ENCODE measurements at regions not wholly inside any gene's neighbourhood (a gene's known extent, or its start where the extent isn't known, plus 50 kb on each side); places are given as distances from the start of the nearest gene placed in this dataset.
"Not testable (repeated sequence)": the region's sequence is repeated elsewhere in the genome, so short reads cannot be mapped to it uniquely, and the experiment has no call there.

- Mint-ChIP-seq H3K36me3 (ENCODE audit: insufficient read depth, unreplicated experiment) (peaks cover 80% of the 10 kb centered on the region), H3K27ac (ENCODE audit: low read depth, unreplicated experiment) (no peak overlapping the region), H3K4me3 (ENCODE audit: unreplicated experiment) (no peak overlapping the region), H3K27me3 (ENCODE audit: insufficient read depth, unreplicated experiment) (no peaks in the 10 kb centered on the region), H3K9me3 (ENCODE audit: unreplicated experiment) (no peaks in the 10 kb centered on the region), H3K4me1 (ENCODE audit: insufficient read depth, unreplicated experiment) (no peaks in the 10 kb centered on the region)
- no TSS peak for BruUV-seq (replicated peaks)
- TF ChIP-seq CTCF (IDR thresholded peaks at IDR 0.05; ENCODE audit: unreplicated experiment): no peak
- ChIA-PET POLR2A (interaction anchor here (0.6 kb wide), 1 partner anchor 27 kb away, joined by 3 read pairs; no protein-coding TSS in a partner anchor), CTCF (interaction anchor here (0.6 to 1.7 kb wide), 3 partner anchors 14 to 16 kb away, joined by 3 to 8 read pairs (median 8); no protein-coding TSS in a partner anchor)
- no peak for DNase-seq (ENCODE audit: unreplicated experiment)
- intact Hi-C loops (cut with micrococcal nuclease): no loop called here
Observed at GRCh38 chr7:66571568-66571967, 57.1 kb upstream of the KCTD7 start.

GRCh38 chr7:66573782-66574495, 54.7 kb upstream of the KCTD7 start:
- intact Hi-C loops (cut with micrococcal nuclease); H3K4me1 Mint-ChIP-seq (ENCODE audit: insufficient read depth, unreplicated experiment); H3K27ac Mint-ChIP-seq (ENCODE audit: low read depth, unreplicated experiment); H3K4me3 Mint-ChIP-seq (ENCODE audit: unreplicated experiment); BruUV-seq (replicated peaks); H3K9me3 Mint-ChIP-seq (ENCODE audit: unreplicated experiment); DNase-seq (ENCODE audit: unreplicated experiment); H3K27me3 Mint-ChIP-seq (ENCODE audit: insufficient read depth, unreplicated experiment): not testable (repeated sequence)
- CTCF ChIA-PET: interaction anchor here (0.6 to 1.8 kb wide), 3 partner anchors 16 to 656 kb away, joined by 3 to 7 read pairs (median 3); no protein-coding TSS in a partner anchor
- POLR2A ChIA-PET: interaction anchor here (0.9 to 1.8 kb wide), 2 partner anchors 11 to 17 kb away, joined by 3 to 8 read pairs; no protein-coding TSS in a partner anchor
- H3K36me3 Mint-ChIP-seq (ENCODE audit: insufficient read depth, unreplicated experiment): peaks cover 66% of the 10 kb centered on the region

GRCh38 chr7:66574768-66575167, 53.9 kb upstream of the KCTD7 start:
- ChIA-PET POLR2A (interaction anchor here (0.9 kb wide), 1 partner anchor 16 kb away, joined by 3 read pairs; no protein-coding TSS in a partner anchor), CTCF (interaction anchor here (1.3 to 1.8 kb wide), 2 partner anchors 17 to 91 kb away, joined by 3 to 7 read pairs; no protein-coding TSS in a partner anchor)
- H3K27me3 Mint-ChIP-seq (ENCODE audit: insufficient read depth, unreplicated experiment); intact Hi-C loops (cut with micrococcal nuclease); H3K27ac Mint-ChIP-seq (ENCODE audit: low read depth, unreplicated experiment); BruUV-seq (replicated peaks); H3K4me3 Mint-ChIP-seq (ENCODE audit: unreplicated experiment); H3K4me1 Mint-ChIP-seq (ENCODE audit: insufficient read depth, unreplicated experiment); DNase-seq (ENCODE audit: unreplicated experiment); H3K9me3 Mint-ChIP-seq (ENCODE audit: unreplicated experiment): not testable (repeated sequence)
- H3K36me3 Mint-ChIP-seq (ENCODE audit: insufficient read depth, unreplicated experiment): peaks cover 73% of the 10 kb centered on the region

GRCh38 chr7:66575398-66575797, 53.3 kb upstream of the KCTD7 start:
- Mint-ChIP-seq H3K4me1 (ENCODE audit: insufficient read depth, unreplicated experiment) (peaks cover 4% of the 10 kb centered on the region), H3K4me3 (ENCODE audit: unreplicated experiment) (no peak overlapping the region), H3K36me3 (ENCODE audit: insufficient read depth, unreplicated experiment) (peaks cover 74% of the 10 kb centered on the region), H3K27ac (ENCODE audit: low read depth, unreplicated experiment) (no peak overlapping the region), H3K9me3 (ENCODE audit: unreplicated experiment) (no peaks in the 10 kb centered on the region), H3K27me3 (ENCODE audit: insufficient read depth, unreplicated experiment) (no peaks in the 10 kb centered on the region)
- no TSS peak for BruUV-seq (replicated peaks)
- ChIA-PET POLR2A (no interaction called here), CTCF (interaction anchor here (1.3 to 1.8 kb wide), 2 partner anchors 18 to 90 kb away, joined by 3 to 7 read pairs; no protein-coding TSS in a partner anchor)
- intact Hi-C loops (cut with micrococcal nuclease): no loop called here
- no peak for DNase-seq (ENCODE audit: unreplicated experiment)
- no peak for TF ChIP-seq CTCF (IDR thresholded peaks at IDR 0.05; ENCODE audit: unreplicated experiment)

- Mint-ChIP-seq H3K9me3 (ENCODE audit: unreplicated experiment) (no peaks in the 10 kb centered on the region), H3K36me3 (ENCODE audit: insufficient read depth, unreplicated experiment) (peaks cover 73% of the 10 kb centered on the region), H3K27ac (ENCODE audit: low read depth, unreplicated experiment) (no peak overlapping the region), H3K27me3 (ENCODE audit: insufficient read depth, unreplicated experiment) (no peaks in the 10 kb centered on the region), H3K4me3 (ENCODE audit: unreplicated experiment) (no peak overlapping the region), H3K4me1 (ENCODE audit: insufficient read depth, unreplicated experiment) (peaks cover 4% of the 10 kb centered on the region)
- no TSS peak for BruUV-seq (replicated peaks)
- TF ChIP-seq CTCF (IDR thresholded peaks at IDR 0.05; ENCODE audit: unreplicated experiment): no peak
- POLR2A ChIA-PET: interaction anchor here (0.6 to 1.3 kb wide), 2 partner anchors 16 to 83 kb away, joined by 3 to 4 read pairs; no protein-coding TSS in a partner anchor
- no peak for DNase-seq (ENCODE audit: unreplicated experiment)
- CTCF ChIA-PET: interaction anchor here (0.6 kb wide), 1 partner anchor 157 kb away, joined by 3 read pairs; no protein-coding TSS in a partner anchor
- intact Hi-C loops (cut with micrococcal nuclease): no loop called here
Observed at GRCh38 chr7:66576646-66577045, 52.0 kb upstream of the KCTD7 start.
